ENCODE measurements at regions not wholly inside any gene's neighbourhood (a gene's known extent, or its start where the extent isn't known, plus 50 kb on each side); places are given as distances from the start of the nearest gene placed in this dataset.

GRCh38 chr2:120578576-120579352 is 156.9 kb upstream of the GLI2 start:
- no peak overlapping the region for H2BK5ac ChIP-seq (ENCODE audit: insufficient read length, low read length)
- no peak overlapping the region for H2BK120ac ChIP-seq (ENCODE audit: low read depth, low read length, poor library complexity, severe bottlenecking)
- H3K9me3 Mint-ChIP-seq: peaks cover 0 to 3% of the 10 kb centered on the region in 2 experiments; a peak in 2 of 5 replicates
- WGBS (ENCODE audit: extremely low coverage, insufficient read length, low lambda C conversion rate): no CpG with 5 or more reads among the region's 17 CpGs
- H2BK20ac ChIP-seq (ENCODE audit: low read depth, low read length, poor library complexity, severe bottlenecking): no peak overlapping the region
- H3K79me2 ChIP-seq (ENCODE audit: insufficient read depth, low read length): no peaks in the 10 kb centered on the region
- H2AK5ac ChIP-seq (ENCODE audit: insufficient read length, low read length): no peak overlapping the region
- no peak overlapping the region for H3K4ac ChIP-seq (ENCODE audit: low read depth, low read length)
- H3K27me3 Mint-ChIP-seq (ENCODE audit: low read depth): peaks cover 96% of the 10 kb centered on the region
- H4K5ac ChIP-seq (ENCODE audit: insufficient read length, low read depth, low read length): no peak overlapping the region
- H3K9ac ChIP-seq (ENCODE audit: extremely low read depth, insufficient read length, low read length): no peak overlapping the region
- H3K4me1 ChIP-seq (ENCODE audit: insufficient read depth, low read length): no peaks in the 10 kb centered on the region
- no peaks in the 10 kb centered on the region for H3K79me1 ChIP-seq (ENCODE audit: insufficient read depth, low read depth, low read length, poor library complexity, severe bottlenecking)
- no peak overlapping the region for H4K91ac ChIP-seq (ENCODE audit: insufficient read length, low read depth, low read length)
- H3K23me2 ChIP-seq (ENCODE audit: insufficient read length, low read depth, low read length, poor library complexity, severe bottlenecking): no peaks in the 10 kb centered on the region
- H2AFZ ChIP-seq (ENCODE audit: low read length): no peak overlapping the region
- H4K20me1 ChIP-seq (ENCODE audit: control insufficient read depth, insufficient read depth, insufficient read length): no peaks in the 10 kb centered on the region
- H3K36me3 Mint-ChIP-seq (ENCODE audit: insufficient read depth in 1 of 3, low read depth in 3 of 3): no peaks in the 10 kb centered on the region
- H3K9me3 ChIP-seq (ENCODE audit: control insufficient read depth, low read depth, low read length): no peaks in the 10 kb centered on the region
- no peak overlapping the region for H3T11ph ChIP-seq (ENCODE audit: low read length)
- H3K27me3 ChIP-seq (ENCODE audit: insufficient read depth, low read length): peaks cover 14% of the 10 kb centered on the region; the same call in 1 of the 2 replicates
- no peak for TF ChIP-seq CTCF (conservative IDR thresholded peaks at IDR 0.05)
- H3K56ac ChIP-seq (ENCODE audit: insufficient read length, low read depth, low read length): no peak overlapping the region
- peaks cover 27 to 42% of the 10 kb centered on the region in 2 experiments for H3K4me1 Mint-ChIP-seq
- no peak overlapping the region for H3K18ac ChIP-seq (ENCODE audit: insufficient read length, low read depth, low read length)
- no peak overlapping the region for H3K23ac ChIP-seq (ENCODE audit: insufficient read length, low read depth, low read length)
- H3K27ac ChIP-seq (ENCODE audit: insufficient read length, low read depth, low read length): no peak overlapping the region
- no peak for DNase-seq
- H3K14ac ChIP-seq (ENCODE audit: insufficient read depth, low read length): no peak overlapping the region
- no peak overlapping the region for H3K4me3 Mint-ChIP-seq
- no peak overlapping the region for H3K27ac Mint-ChIP-seq
- H3K4me2 ChIP-seq (ENCODE audit: insufficient read depth, insufficient read length, low read length): no peak overlapping the region
- no peak overlapping the region for H4K8ac ChIP-seq (replicated peaks; ENCODE audit: insufficient read length, low read depth, low read length)
- H2BK12ac ChIP-seq (ENCODE audit: insufficient read length, low read depth, low read length): no peak overlapping the region
- H2BK15ac ChIP-seq (ENCODE audit: low read depth, low read length): no peak overlapping the region

Measured in H9 (cell line).